Activated CD4-positive, alpha-beta T cell treated with anti-CD3 and anti-CD28 coated beads, Interleukin-2, amount 10 ng/mL, durations not matched to agents 7 days and 5 days (primary cell): ENCODE measurements at regions not wholly inside any gene's neighbourhood (a gene's known extent, or its start where the extent isn't known, plus 50 kb on each side); places are given as distances from the start of the nearest gene placed in this dataset.

ENCODE experiments used
- CTCF ChIA-PET: fragments of 350-600 bp; sonication (Branson Sonifier 250); formaldehyde crosslinking; loops from one replicate; lab custom pipeline; 2021; ENCODE audit warnings: antibody characterized with exemption; lab: Charles Lee
- POLR2A ChIA-PET: fragments of 350-600 bp; sonication (Branson Sonifier 250); formaldehyde crosslinking; loops from one replicate; lab custom pipeline; 2021; ENCODE audit warnings: antibody characterized with exemption; lab: Charles Lee
- DNase-seq: peaks from one replicate; pipeline ENCODE4 v3.0.0-alpha.2; 2020
- H3K27ac Mint-ChIP-seq: one replicate; pipeline ENCODE4 v1.8.0; 2021; ENCODE audit warnings: mild to moderate bottlenecking, moderate library complexity, mixed read lengths
- H3K27me3 Mint-ChIP-seq: one replicate; pipeline ENCODE4 v1.8.0; 2021; ENCODE audit warnings: mixed read lengths
- H3K36me3 Mint-ChIP-seq: one replicate; pipeline ENCODE4 v1.8.0; 2021; ENCODE audit warnings: low read depth, mixed read lengths
- H3K4me1 Mint-ChIP-seq: one replicate; pipeline ENCODE4 v1.8.0; 2021; ENCODE audit warnings: mixed read lengths
- H3K4me3 Mint-ChIP-seq: one replicate; pipeline ENCODE4 v1.8.0; 2021; ENCODE audit warnings: mild to moderate bottlenecking, moderate library complexity, mixed read lengths
- H3K9me3 Mint-ChIP-seq: one replicate; pipeline ENCODE4 v1.8.0; 2021; ENCODE audit warnings: mixed read lengths

- CTCF ChIA-PET, result interaction anchor here (0.7 kb wide), 1 partner anchor 566 kb away, joined by 3 read pairs; no protein-coding TSS in a partner anchor
- H3K27me3 Mint-ChIP-seq, result peaks cover 36% of the 10 kb centered on the region
- no peak overlapping the region for H3K4me3 Mint-ChIP-seq
- no peak overlapping the region for H3K27ac Mint-ChIP-seq
- H3K36me3 Mint-ChIP-seq, result no peaks in the 10 kb centered on the region
- no peak for DNase-seq
- no peaks in the 10 kb centered on the region for H3K4me1 Mint-ChIP-seq
- POLR2A ChIA-PET, result no interaction called here
- H3K9me3 Mint-ChIP-seq, result no peaks in the 10 kb centered on the region
These were observed 98.9 kb upstream of the TJP1 start for GRCh38 chr15:29921130-29921601.

- Mint-ChIP-seq H3K27me3 (peaks cover 33% of the 10 kb centered on the region), H3K36me3 (no peaks in the 10 kb centered on the region), H3K9me3 (no peaks in the 10 kb centered on the region), H3K4me1 (no peaks in the 10 kb centered on the region), H3K4me3 (no peak overlapping the region), H3K27ac (no peak overlapping the region)
- DNase-seq, result no peak
- CTCF ChIA-PET, result no interaction called here
- POLR2A ChIA-PET, result no interaction called here
These were observed 98.2 kb upstream of the TJP1 start for GRCh38 chr15:29920515-29920914.

- no peak for DNase-seq
- no peak overlapping the region for H3K4me3 Mint-ChIP-seq
- no peaks in the 10 kb centered on the region for H3K9me3 Mint-ChIP-seq
- POLR2A ChIA-PET, result no interaction called here
- CTCF ChIA-PET, result no interaction called here
- H3K4me1 Mint-ChIP-seq, result no peaks in the 10 kb centered on the region
- no peaks in the 10 kb centered on the region for H3K36me3 Mint-ChIP-seq
- no peak overlapping the region for H3K27ac Mint-ChIP-seq
- peaks cover 41% of the 10 kb centered on the region for H3K27me3 Mint-ChIP-seq
These were observed 97.2 kb upstream of the TJP1 start for GRCh38 chr15:29919380-29919881.

- Mint-ChIP-seq H3K36me3 (no peaks in the 10 kb centered on the region), H3K27ac (no peak overlapping the region), H3K9me3 (no peaks in the 10 kb centered on the region), H3K4me1 (no peaks in the 10 kb centered on the region), H3K27me3 (peaks cover 40% of the 10 kb centered on the region), H3K4me3 (no peak overlapping the region)
- POLR2A ChIA-PET, result no interaction called here
- DNase-seq, result no peak
- CTCF ChIA-PET, result no interaction called here
These were observed 95.6 kb upstream of the TJP1 start for GRCh38 chr15:29917600-29918597.

- Mint-ChIP-seq H3K36me3 (no peaks in the 10 kb centered on the region), H3K9me3 (peaks cover 13% of the 10 kb centered on the region), H3K27ac (no peak overlapping the region), H3K4me1 (no peaks in the 10 kb centered on the region), H3K4me3 (no peak overlapping the region), H3K27me3 (peaks cover 30% of the 10 kb centered on the region)
- ChIA-PET POLR2A (no interaction called here), CTCF (interaction anchor here (0.5 kb wide), 1 partner anchor 52 kb away, joined by 6 read pairs; no protein-coding TSS in a partner anchor)
- DNase-seq, result no peak
These were observed 92.3 kb upstream of the TJP1 start for GRCh38 chr15:29914511-29914926.

GRCh38 chr15:29913528-29914135, 91.4 kb upstream of the TJP1 start:
- Mint-ChIP-seq H3K27ac (no peak overlapping the region), H3K4me1 (no peaks in the 10 kb centered on the region), H3K4me3 (no peak overlapping the region), H3K36me3 (no peaks in the 10 kb centered on the region), H3K27me3 (peaks cover 28% of the 10 kb centered on the region), H3K9me3 (peaks cover 13% of the 10 kb centered on the region)
- no peak for DNase-seq
- POLR2A ChIA-PET, result no interaction called here
- CTCF ChIA-PET, result no interaction called here

- Mint-ChIP-seq H3K9me3 (peaks cover 13% of the 10 kb centered on the region), H3K27me3 (peaks cover 19% of the 10 kb centered on the region), H3K36me3 (no peaks in the 10 kb centered on the region), H3K27ac (no peak overlapping the region), H3K4me3 (no peak overlapping the region), H3K4me1 (no peaks in the 10 kb centered on the region)
- ChIA-PET CTCF (no interaction called here), POLR2A (no interaction called here)
- no peak for DNase-seq
These were observed 89.4 kb upstream of the TJP1 start for GRCh38 chr15:29911705-29912104.

- peaks cover 16% of the 10 kb centered on the region for H3K27me3 Mint-ChIP-seq
- no peak for DNase-seq
- ChIA-PET CTCF (no interaction called here), POLR2A (no interaction called here)
- peaks cover 13% of the 10 kb centered on the region for H3K9me3 Mint-ChIP-seq
- H3K27ac Mint-ChIP-seq, result no peak overlapping the region
- H3K4me1 Mint-ChIP-seq, result no peaks in the 10 kb centered on the region
- H3K4me3 Mint-ChIP-seq, result no peak overlapping the region
- H3K36me3 Mint-ChIP-seq, result no peaks in the 10 kb centered on the region
These were observed 87.8 kb upstream of the TJP1 start for GRCh38 chr15:29910068-29910467.

- ChIA-PET CTCF (no interaction called here), POLR2A (no interaction called here)
- H3K27me3 Mint-ChIP-seq, result no peaks in the 10 kb centered on the region
- no peak for DNase-seq
- no peaks in the 10 kb centered on the region for H3K4me1 Mint-ChIP-seq
- no peak overlapping the region for H3K27ac Mint-ChIP-seq
- H3K36me3 Mint-ChIP-seq, result no peaks in the 10 kb centered on the region
- no peaks in the 10 kb centered on the region for H3K9me3 Mint-ChIP-seq
- H3K4me3 Mint-ChIP-seq, result no peak overlapping the region
These were observed 82.6 kb upstream of the TJP1 start for GRCh38 chr15:29904757-29905417.

- CTCF ChIA-PET, result no interaction called here
- Mint-ChIP-seq H3K27me3 (no peaks in the 10 kb centered on the region), H3K4me3 (no peak overlapping the region), H3K27ac (no peak overlapping the region), H3K4me1 (no peaks in the 10 kb centered on the region), H3K36me3 (no peaks in the 10 kb centered on the region), H3K9me3 (no peaks in the 10 kb centered on the region)
- DNase-seq, result no peak
- POLR2A ChIA-PET, result no interaction called here
These were observed 81.7 kb upstream of the TJP1 start for GRCh38 chr15:29903785-29904464.

GRCh38 chr15:29903028-29903427, 80.8 kb upstream of the TJP1 start:
- POLR2A ChIA-PET, result no interaction called here
- Mint-ChIP-seq H3K36me3 (no peaks in the 10 kb centered on the region), H3K4me3 (no peak overlapping the region), H3K4me1 (no peaks in the 10 kb centered on the region), H3K27ac (no peak overlapping the region), H3K9me3 (no peaks in the 10 kb centered on the region), H3K27me3 (peaks cover 2% of the 10 kb centered on the region)
- CTCF ChIA-PET, result no interaction called here
- no peak for DNase-seq
